Progenitor cell of endocrine pancreas (in vitro differentiated cells): ENCODE measurements at regions not wholly inside any gene's neighbourhood (a gene's known extent, or its start where the extent isn't known, plus 50 kb on each side); places are given as distances from the start of the nearest gene placed in this dataset.
A peak's percentile ranks its signal among the peaks of the same experiment; 100 is the strongest.

ENCODE experiments used
- DNase-seq: peaks from one replicate; pipeline ENCODE4 v3.0.0; 2021; ENCODE audit warnings: low spot score; ENCODE audit not compliant: unreplicated experiment
- H3K27ac Mint-ChIP-seq: 2 replicates; pipeline ENCODE4 v1.8.0; 2021; ENCODE audit warnings: mild to moderate bottlenecking, moderate library complexity, mixed read lengths
- H3K27me3 Mint-ChIP-seq: 2 replicates; pipeline ENCODE4 v1.8.0; 2021; ENCODE audit warnings: mixed read lengths
- H3K36me3 Mint-ChIP-seq: 2 replicates; pipeline ENCODE4 v1.8.0; 2022; ENCODE audit warnings: mixed read lengths; ENCODE audit not compliant: insufficient read depth
- H3K4me1 Mint-ChIP-seq: 2 replicates; pipeline ENCODE4 v1.8.0; 2021; ENCODE audit warnings: low read depth, mixed read lengths
- H3K4me3 Mint-ChIP-seq: 2 replicates; pipeline ENCODE4 v1.8.0; 2021; ENCODE audit warnings: low read depth, mild to moderate bottlenecking, moderate library complexity, mixed read lengths
- H3K9me3 Mint-ChIP-seq: 2 replicates; pipeline ENCODE4 v1.8.0; 2021; ENCODE audit warnings: low read depth, mixed read lengths
- TF ChIP-seq, protein P1 (sequence below): fragments of 200-600 bp; sonication (generic); IDR thresholded peaks from one replicate; pipeline ENCODE4 v1.5.0; 2021; ENCODE audit warnings: antibody characterized with exemption, mild to moderate bottlenecking; ENCODE audit not compliant: unreplicated experiment

DNA sequence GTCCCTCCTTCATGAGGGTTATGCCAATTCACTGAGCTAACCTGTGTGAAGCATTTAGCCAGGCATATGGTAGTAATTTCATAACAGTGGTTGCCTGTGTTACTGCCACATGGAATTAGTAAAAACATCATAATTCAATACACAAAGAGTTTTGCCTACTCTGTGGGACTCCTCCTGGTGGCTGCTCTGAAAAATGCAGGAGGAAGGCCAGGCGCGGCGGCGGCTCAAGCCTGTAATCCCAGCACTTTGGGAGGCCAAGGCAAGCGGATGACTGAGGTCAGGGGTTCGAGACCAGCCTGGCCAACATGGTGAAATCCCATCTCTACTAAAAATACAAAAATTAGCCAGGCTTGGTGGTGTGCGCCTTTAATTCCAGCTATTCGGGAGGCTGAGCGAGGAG is 547.3 kb downstream of the CDK5RAP2 start:
- Mint-ChIP-seq H3K27me3 (peaks cover 12% of the 10 kb centered on the region), H3K27ac (no peak overlapping the region), H3K9me3 (no peaks in the 10 kb centered on the region), H3K36me3 (no peaks in the 10 kb centered on the region), H3K4me3 (no peak overlapping the region), H3K4me1 (no peaks in the 10 kb centered on the region)
- TF ChIP-seq, protein P1, sequence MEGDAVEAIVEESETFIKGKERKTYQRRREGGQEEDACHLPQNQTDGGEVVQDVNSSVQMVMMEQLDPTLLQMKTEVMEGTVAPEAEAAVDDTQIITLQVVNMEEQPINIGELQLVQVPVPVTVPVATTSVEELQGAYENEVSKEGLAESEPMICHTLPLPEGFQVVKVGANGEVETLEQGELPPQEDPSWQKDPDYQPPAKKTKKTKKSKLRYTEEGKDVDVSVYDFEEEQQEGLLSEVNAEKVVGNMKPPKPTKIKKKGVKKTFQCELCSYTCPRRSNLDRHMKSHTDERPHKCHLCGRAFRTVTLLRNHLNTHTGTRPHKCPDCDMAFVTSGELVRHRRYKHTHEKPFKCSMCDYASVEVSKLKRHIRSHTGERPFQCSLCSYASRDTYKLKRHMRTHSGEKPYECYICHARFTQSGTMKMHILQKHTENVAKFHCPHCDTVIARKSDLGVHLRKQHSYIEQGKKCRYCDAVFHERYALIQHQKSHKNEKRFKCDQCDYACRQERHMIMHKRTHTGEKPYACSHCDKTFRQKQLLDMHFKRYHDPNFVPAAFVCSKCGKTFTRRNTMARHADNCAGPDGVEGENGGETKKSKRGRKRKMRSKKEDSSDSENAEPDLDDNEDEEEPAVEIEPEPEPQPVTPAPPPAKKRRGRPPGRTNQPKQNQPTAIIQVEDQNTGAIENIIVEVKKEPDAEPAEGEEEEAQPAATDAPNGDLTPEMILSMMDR = peak; percentile 32
- no peak for DNase-seq

DNA sequence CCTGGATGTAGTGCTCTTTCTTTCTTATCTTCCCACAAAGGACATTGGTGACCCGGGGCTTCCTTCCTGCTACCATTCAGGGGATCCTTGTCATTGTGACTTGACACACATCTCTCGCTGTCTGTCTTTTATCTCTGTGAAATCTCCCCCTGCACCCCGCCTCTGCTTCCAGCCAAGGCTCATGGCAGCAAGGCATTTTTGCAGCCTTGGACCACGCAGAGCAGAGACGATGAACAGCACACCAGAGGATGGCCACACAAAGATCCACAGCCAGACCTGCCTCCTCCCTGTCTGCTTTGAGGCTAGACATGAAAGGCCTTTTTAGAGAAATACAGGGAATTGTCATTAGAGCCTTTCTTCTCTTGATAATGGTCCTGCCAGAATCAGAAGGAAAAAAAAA is 549.1 kb downstream of the CDK5RAP2 start:
- TF ChIP-seq, protein P1 = no peak
- Mint-ChIP-seq H3K27ac (no peak overlapping the region), H3K4me3 (no peak overlapping the region), H3K9me3 (no peaks in the 10 kb centered on the region), H3K36me3 (no peaks in the 10 kb centered on the region), H3K4me1 (no peaks in the 10 kb centered on the region), H3K27me3 (peaks cover 9% of the 10 kb centered on the region)
- DNase-seq = no peak

DNA sequence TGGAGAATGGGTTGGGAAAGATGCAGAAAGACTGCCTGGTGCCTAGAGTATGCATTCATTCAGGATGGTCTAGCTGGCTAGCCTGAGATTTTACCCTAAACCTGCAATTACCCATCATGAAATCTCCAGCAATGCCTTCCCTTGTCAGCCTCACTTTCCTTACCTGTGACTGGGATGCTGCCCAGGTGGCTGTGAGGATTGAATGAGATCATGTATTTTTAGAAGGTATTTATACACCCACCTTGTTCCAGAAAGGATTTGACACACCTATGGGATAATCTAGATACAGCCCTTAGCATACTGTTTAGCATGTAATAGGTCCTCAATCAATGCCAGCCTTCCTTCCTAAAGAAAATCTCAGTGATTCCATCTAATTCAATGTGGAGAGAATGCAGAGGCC is 561.4 kb downstream of the CDK5RAP2 start:
- no peaks in the 10 kb centered on the region for H3K9me3 Mint-ChIP-seq
- peaks cover 5% of the 10 kb centered on the region for H3K27me3 Mint-ChIP-seq
- H3K27ac Mint-ChIP-seq = no peak overlapping the region
- TF ChIP-seq, protein P1 = no peak
- no peaks in the 10 kb centered on the region for H3K36me3 Mint-ChIP-seq
- H3K4me1 Mint-ChIP-seq = no peaks in the 10 kb centered on the region
- H3K4me3 Mint-ChIP-seq = no peak overlapping the region
- no peak for DNase-seq

DNA sequence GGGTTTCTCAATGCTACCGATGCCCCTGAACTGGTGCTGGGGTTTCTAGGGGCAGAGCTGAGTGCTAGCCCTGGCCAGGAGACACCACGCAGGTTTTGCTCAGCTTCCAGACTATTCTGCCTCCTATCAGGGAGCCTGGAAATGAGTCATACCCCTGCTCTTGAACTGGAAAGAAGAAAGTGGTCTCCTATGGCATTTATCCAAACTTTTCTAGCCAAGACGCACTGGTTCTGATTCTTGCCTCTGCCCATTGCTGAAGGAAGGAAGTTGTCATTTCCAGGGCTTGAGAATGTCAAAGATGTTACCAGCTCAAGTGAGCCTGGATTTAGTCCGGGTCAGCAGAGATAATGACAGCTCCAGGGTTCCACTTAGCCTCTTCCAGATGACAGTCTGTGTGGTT is 561.9 kb downstream of the CDK5RAP2 start:
- Mint-ChIP-seq H3K27me3 (peaks cover 5% of the 10 kb centered on the region), H3K27ac (no peak overlapping the region), H3K9me3 (no peaks in the 10 kb centered on the region), H3K4me3 (no peak overlapping the region), H3K4me1 (no peaks in the 10 kb centered on the region), H3K36me3 (no peaks in the 10 kb centered on the region)
- TF ChIP-seq, protein P1 = no peak
- no peak for DNase-seq

DNA sequence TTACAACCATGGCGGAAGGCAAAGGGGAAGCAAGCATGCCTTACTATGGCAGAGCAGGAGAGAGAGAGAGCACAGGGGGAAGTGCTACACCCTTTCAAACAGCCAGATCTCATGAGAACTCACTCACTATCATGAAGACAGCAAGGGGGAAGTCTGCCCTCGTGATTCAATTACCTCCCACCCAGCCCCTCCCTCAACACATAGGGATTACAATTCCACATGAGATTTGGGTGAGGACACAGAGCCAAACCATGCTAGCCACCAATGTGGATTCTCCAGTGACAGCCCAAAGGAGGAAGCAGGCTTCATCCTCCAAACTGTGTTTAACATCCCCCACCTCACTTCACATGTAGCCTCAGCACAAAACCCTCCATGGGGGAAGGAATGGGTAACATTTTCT is 563.7 kb downstream of the CDK5RAP2 start:
- Mint-ChIP-seq H3K4me1 (no peaks in the 10 kb centered on the region), H3K36me3 (no peaks in the 10 kb centered on the region), H3K27ac (no peak overlapping the region), H3K4me3 (no peak overlapping the region), H3K27me3 (peaks cover 5% of the 10 kb centered on the region), H3K9me3 (no peaks in the 10 kb centered on the region)
- no peak for DNase-seq
- TF ChIP-seq, protein P1 = no peak
